HG03457 (cell line): ENCODE measurements at regions not wholly inside any gene's neighbourhood (a gene's known extent, or its start where the extent isn't known, plus 50 kb on each side); places are given as distances from the start of the nearest gene placed in this dataset.

Experiments
- ATAC-seq: cut with Tn5 transposase; IDR thresholded peaks from one replicate; pipeline ENCODE4 v1.9.1; 2021; ENCODE audit warnings: moderate number of reproducible peaks; ENCODE audit not compliant: unreplicated experiment

GRCh38 chr5:168031614-168032013 is 259.8 kb upstream of the WWC1 start:
- ATAC-seq, result no peak

GRCh38 chr5:168039039-168039438 is 252.4 kb upstream of the WWC1 start:
- no peak for ATAC-seq

- ATAC-seq, result no peak
Observed at GRCh38 chr5:168039566-168040248, 251.7 kb upstream of the WWC1 start.

- ATAC-seq, result no peak
Observed at GRCh38 chr5:168041583-168041982, 249.9 kb upstream of the WWC1 start.

- ATAC-seq, result no peak
Observed at GRCh38 chr5:168042284-168043068, 249.0 kb upstream of the WWC1 start.

GRCh38 chr5:168046163-168046562 is 245.3 kb upstream of the WWC1 start:
- no peak for ATAC-seq

GRCh38 chr5:168047043-168047668 is 244.3 kb upstream of the WWC1 start:
- no peak for ATAC-seq

GRCh38 chr5:168047669-168048111 is 243.8 kb upstream of the WWC1 start:
- no peak for ATAC-seq

GRCh38 chr5:168048486-168048885 is 243.0 kb upstream of the WWC1 start:
- ATAC-seq, result no peak

- ATAC-seq, result no peak
Observed at GRCh38 chr5:168052686-168053085, 238.8 kb upstream of the WWC1 start.

GRCh38 chr5:168054091-168054490 is 237.4 kb upstream of the WWC1 start:
- ATAC-seq, result no peak

- no peak for ATAC-seq
Observed at GRCh38 chr5:168055141-168055683, 236.2 kb upstream of the WWC1 start.

GRCh38 chr5:168055961-168056360 is 235.5 kb upstream of the WWC1 start:
- ATAC-seq, result no peak

- ATAC-seq, result no peak
Observed at GRCh38 chr5:168056499-168057182, 234.8 kb upstream of the WWC1 start.

- no peak for ATAC-seq
Observed at GRCh38 chr5:168057905-168058304, 233.5 kb upstream of the WWC1 start.

- no peak for ATAC-seq
Observed at GRCh38 chr5:168059131-168059530, 232.3 kb upstream of the WWC1 start.

- no peak for ATAC-seq
Observed at GRCh38 chr5:168062239-168062638, 229.2 kb upstream of the WWC1 start.

GRCh38 chr5:168064457-168064856 is 227.0 kb upstream of the WWC1 start:
- ATAC-seq, result no peak

GRCh38 chr5:168064933-168065622 is 226.4 kb upstream of the WWC1 start:
- no peak for ATAC-seq

- no peak for ATAC-seq
Observed at GRCh38 chr5:168066536-168067208, 224.8 kb upstream of the WWC1 start.
